NCI-H82 treated with DMSO at 0.1 percent for 48 hours (cell line): ENCODE measurements at regions not wholly inside any gene's neighbourhood (a gene's known extent, or its start where the extent isn't known, plus 50 kb on each side); places are given as distances from the start of the nearest gene placed in this dataset.
"Not testable (repeated sequence)": the region's sequence is repeated elsewhere in the genome, so short reads cannot be mapped to it uniquely, and the experiment has no call there.

Source experiments
- DNase-seq: peaks from one replicate; lab custom pipeline; 2025; ENCODE audit not compliant: unreplicated experiment; lab: John Stamatoyannopoulos, UW

DNA sequence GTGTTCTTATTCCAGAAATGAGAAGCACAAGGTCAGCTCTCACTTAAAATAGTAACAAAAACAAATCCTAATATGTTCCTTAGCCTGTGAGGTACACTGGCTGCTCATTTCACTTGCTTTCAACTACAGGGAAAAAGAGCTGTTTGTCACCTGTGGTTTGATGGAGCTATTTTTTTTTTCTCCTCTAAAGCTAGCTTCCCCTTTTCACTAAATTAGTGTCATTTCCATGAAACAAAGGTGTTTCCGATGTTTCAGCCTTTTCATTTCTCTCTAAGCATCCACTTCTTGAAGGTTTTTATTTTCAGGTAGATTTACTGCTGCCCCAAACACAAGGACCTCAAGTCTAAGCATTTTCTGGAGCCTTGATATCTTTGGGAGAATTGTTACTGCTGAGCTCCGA, 148.6 kb downstream of the RBMX2 start:
- DNase-seq: no peak

DNA sequence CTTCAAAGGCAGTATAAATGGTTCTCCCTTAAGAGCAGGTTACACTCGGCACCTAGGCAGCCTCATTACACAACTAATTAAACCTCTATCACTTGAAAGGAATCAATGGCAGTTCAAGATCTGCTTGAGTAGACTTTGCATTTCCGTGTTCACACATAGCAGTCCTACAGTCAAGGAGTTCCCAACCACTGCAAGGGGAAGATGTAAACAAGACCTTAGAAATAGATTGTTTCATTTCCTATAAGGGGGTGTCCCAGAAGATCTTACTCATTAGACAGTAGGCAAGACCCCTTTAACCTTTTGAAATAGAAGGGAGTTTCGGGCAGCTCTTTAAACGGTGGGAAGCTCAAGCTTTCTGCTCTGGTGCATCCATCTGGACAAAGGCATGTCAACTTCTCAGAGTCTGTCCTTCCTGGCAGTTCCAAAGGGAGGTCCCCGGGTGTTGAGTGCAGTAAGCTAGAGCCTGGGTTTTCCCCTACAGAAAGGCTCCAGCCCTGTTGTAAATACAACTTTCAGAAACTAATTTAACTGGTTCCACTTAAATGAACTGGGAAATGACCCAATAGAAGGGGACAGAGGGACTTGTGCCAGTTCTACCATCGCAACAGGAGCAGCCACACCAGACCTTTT, 150.8 kb downstream of the RBMX2 start:
- DNase-seq: no peak

- DNase-seq: peak; percentile 12
Measured at GRCh38 chrX:130555341-130555740, 153.6 kb downstream of the RBMX2 start.

DNA sequence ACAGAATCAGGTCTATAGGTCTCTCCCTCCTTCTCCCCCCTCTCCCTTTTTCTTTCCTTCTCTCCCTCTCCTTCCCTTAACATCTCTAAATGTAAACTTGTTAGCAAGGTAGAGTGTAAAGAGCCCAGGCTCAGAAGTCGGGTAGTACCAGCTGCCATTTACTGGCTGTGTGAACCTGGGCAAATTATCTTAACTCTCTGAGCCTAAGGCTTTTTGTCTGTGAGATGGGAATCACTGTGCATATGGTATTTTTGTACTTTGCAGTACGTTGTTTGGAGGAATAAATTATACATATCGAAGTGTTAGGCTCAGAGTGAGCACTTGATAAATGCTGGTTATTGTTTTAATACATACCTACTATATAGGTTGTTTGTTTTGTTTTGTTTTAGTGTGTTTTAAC, 154.0 kb downstream of the RBMX2 start:
- DNase-seq: no peak

DNA sequence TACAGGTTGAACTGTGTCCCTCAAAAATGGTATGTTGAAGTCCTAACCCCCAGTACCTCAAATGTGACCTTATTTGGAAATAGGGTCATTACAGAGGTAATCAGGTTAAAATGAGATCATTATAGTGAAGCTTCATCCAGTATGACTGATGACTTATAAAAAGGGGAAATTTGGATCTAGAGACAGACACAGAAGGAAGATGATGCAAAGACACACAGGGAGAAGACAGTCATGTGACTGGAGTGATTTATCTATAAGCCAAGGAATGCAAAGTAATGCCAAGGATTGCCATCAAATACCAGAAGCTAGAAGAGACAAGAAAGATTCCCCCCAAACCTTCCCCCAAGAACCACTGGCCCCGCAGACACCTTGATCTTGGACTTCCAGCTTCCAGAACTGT, 155.2 kb downstream of the RBMX2 start:
- DNase-seq: no peak

GRCh38 chrX:130560544-130560943, 158.8 kb downstream of the RBMX2 start:
- no peak for DNase-seq

DNA sequence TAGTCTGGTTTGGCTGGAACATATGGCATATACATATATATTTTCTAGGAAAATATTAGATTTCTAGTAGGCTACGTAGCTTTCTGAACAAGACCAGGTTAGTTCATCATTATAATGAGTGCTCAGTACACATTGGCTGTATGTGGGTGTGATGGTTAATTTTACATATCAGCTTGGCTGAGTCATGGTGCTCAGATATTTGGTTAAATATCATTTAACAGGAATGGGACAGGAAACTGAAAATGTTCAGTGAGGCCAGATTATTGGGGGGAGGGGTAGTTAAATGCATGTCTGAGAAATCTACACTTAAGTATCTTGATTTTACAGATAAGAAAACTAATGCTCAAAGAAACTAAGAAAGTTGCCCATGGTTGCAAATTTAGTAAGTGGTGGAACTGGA, 160.1 kb downstream of the RBMX2 start:
- no peak for DNase-seq

GRCh38 chrX:130563476-130563875, 161.7 kb downstream of the RBMX2 start:
- DNase-seq: no peak

GRCh38 chrX:130566028-130566683, 164.4 kb downstream of the RBMX2 start:
- no peak for DNase-seq

DNA sequence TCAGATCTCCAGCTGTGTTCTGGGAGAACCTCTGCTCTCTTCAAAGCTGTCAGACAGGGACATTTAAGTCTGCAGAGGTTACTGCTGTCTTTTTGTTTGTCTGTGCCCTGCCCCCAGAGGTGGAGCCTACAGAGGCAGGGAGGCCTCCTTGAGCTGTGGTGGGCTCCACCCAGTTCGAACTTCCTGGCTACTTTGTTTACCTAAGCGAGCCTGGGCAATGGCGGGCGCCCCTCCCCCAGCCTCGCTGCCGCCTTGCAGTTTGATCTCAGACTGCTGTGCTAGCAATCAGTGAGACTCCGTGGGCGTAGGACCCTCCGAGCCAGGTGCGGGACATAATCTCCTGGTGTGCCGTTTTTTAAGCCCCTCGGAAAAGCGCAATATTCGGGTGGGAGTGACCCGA, 171.2 kb downstream of the RBMX2 start:
- not testable (repeated sequence) for DNase-seq
